ENCODE measurements at regions not wholly inside any gene's neighbourhood (a gene's known extent, or its start where the extent isn't known, plus 50 kb on each side); places are given as distances from the start of the nearest gene placed in this dataset.

GRCh38 chr7:13466874-13467547 lies 522.5 kb downstream of the ETV1 start:
- no peak for TF ChIP-seq CTCF (conservative IDR thresholded peaks at IDR 0.05; ENCODE audit: low read length)
- no peak for TF ChIP-seq EZH2phosphoT487 (IDR thresholded peaks at IDR 0.05; ENCODE audit: borderline replicate concordance, low read depth, low read length)

Data from OCI-LY7 (cell line).